HG02759 (cell line): ENCODE measurements at regions not wholly inside any gene's neighbourhood (a gene's known extent, or its start where the extent isn't known, plus 50 kb on each side); places are given as distances from the start of the nearest gene placed in this dataset.

Experiments
- ATAC-seq: cut with Tn5 transposase; IDR thresholded peaks from one replicate; pipeline ENCODE4 v1.9.1; 2021; ENCODE audit warnings: mild to moderate bottlenecking, moderate library complexity; ENCODE audit not compliant: unreplicated experiment

- no peak for ATAC-seq
Measured at GRCh38 chr9:120221844-120222243, 358.1 kb downstream of the CDK5RAP2 start.

DNA sequence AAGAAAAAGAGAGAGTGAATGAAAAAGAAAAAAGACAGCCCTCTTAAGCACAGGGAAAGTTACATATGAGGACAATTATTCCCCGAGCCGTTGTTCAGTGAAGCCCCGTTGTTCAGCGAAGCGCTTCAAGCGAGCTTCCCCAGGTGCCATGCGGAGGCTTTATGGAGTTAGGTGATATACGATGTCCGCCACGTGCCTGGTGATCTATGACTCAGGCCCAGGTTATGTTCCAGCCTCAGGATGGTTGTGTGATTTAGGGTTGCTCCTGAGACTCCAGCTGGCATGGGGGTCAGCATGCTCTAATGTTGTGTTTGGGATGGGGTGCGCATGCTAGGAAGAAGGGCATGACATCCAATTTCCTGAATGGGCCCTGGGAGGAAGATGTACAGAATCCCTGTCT is 365.6 kb downstream of the CDK5RAP2 start:
- ATAC-seq, result no peak

DNA sequence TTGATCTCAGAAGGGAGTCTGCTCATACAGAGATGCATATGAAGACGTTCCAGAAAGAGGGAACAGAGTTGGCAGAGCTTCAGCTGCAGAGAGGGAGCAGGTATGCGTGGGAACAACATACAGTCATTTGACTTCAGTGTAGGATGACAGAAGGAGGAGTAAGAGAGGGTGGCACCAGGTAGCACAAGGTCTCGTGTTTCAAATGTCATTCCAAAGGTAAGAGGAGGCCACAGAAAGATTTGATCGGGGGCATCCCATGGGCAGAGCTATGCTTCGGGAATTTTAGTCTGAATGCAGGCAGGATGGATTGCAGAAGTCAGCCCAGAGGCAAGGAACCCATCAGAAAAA is 367.1 kb downstream of the CDK5RAP2 start:
- ATAC-seq, result peak; percentile 42

DNA sequence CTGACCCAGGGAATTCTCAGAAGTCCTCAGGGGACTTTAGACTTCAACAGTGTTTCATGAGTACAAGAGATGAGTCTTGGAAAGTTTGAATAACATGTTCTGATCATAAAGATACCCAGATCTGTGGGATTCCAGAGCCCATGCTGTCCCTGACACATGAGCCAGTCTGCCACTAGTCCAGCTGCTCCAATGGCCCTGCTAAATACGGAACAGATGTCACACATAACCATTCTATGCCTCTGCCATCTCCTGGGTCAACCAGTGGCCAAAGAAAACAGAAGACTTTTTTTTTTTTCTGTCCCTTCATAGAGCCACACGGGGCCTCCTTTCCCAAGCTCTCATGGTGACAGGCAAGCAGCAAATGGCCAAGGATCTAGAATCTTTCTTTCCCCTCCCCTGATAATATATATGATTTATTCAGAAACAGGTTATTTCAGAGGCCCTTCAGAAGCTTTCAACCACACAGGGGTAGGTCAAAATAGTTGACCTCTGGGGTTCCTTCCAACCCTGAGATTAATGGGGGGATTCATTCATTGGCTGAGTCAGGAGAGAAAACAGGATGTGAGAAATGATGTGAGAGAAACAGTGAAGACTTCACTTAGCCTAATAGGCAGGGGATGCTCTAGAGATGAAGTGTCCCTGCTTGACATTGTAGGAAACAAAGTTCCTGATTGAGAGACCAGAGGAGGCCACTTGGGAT is 367.7 kb downstream of the CDK5RAP2 start:
- ATAC-seq, result peak; percentile 86

GRCh38 chr9:120210274-120210673 is 369.7 kb downstream of the CDK5RAP2 start:
- ATAC-seq, result no peak

- ATAC-seq, result no peak
Measured at GRCh38 chr9:120202856-120203654, 376.9 kb downstream of the CDK5RAP2 start.

GRCh38 chr9:120198027-120198426 is 381.9 kb downstream of the CDK5RAP2 start:
- ATAC-seq, result no peak

DNA sequence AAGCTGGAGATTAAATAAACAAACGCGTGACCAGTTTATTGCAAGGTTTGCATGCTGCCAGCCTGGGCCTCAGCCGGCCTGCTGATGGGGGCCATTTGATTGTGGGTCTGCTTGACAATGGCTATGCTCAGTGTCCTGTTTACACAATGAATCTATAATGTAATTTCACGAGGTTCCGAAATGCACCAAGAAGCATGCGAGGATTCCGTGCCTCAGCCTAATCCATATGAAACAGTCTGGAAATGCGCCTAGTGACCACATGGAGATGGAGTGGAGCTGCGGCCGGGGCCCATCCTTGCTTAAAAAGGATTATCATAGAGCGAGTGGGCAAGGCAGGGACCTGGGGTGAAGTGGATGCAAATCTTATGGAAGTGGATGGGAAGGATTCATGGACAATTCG is 382.4 kb downstream of the CDK5RAP2 start:
- no peak for ATAC-seq

GRCh38 chr9:120191141-120191540 is 388.8 kb downstream of the CDK5RAP2 start:
- ATAC-seq, result no peak

- no peak for ATAC-seq
Measured at GRCh38 chr9:120187758-120188157, 392.2 kb downstream of the CDK5RAP2 start.

GRCh38 chr9:120186276-120186675 is 393.7 kb downstream of the CDK5RAP2 start:
- no peak for ATAC-seq

DNA sequence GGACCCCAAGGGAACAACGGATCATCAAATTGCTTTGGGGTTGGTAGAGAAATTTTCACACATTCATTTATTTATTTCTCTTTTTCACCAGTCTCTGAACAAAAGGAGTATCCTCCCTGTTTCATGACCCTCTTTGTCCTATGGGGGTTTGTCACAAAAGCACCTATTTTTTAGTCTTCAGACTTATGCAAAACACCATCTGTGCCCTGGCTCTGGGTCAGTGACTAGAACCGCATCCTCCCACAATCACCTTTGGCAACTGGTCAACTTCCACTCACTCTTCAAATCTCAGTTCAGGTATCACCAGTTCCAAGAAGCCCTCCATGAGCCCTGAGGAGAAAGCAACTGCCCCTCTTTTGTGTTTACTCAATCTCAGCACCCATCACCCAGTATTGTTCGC is 395.7 kb downstream of the CDK5RAP2 start:
- ATAC-seq, result peak; percentile 73

GRCh38 chr9:120183615-120184014 is 396.4 kb downstream of the CDK5RAP2 start:
- ATAC-seq, result no peak

DNA sequence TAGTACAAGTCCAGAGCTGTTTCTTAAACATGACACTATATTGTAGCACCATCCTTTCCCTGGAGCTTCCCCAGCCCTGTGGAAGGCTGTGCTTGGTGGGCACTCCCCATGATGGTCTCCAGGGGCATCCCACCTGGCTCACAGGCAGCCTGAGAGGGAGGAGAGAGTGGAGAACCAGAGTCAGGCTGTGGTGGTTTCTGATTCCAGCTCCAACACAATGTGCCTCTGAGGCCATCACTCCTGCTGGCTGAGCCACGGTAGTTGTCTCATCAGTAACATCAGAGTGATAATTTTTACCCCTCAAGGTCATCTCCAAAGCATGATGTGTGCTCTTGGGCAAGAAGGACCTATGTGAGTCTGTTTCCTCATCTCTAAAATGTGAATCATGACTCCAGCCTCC is 398.0 kb downstream of the CDK5RAP2 start:
- no peak for ATAC-seq

DNA sequence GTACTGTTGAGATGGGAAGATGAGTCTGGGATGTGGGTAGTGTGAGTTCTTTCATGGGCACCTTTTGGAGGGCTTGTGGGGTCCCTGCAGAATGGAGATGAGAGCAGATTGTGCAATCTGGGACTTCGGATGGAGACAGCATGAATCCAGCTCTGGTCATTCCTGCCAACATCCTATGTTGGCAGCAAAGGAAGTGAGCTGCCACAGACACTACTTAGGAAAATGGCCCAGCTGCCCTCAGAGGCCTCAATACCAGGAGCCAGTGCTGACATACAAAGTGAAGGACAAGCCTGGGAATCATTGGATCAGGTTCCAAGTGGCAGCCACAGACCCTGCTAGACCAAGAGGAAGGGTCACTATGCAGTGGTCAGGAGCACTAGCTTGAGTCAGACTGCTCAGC is 402.8 kb downstream of the CDK5RAP2 start:
- ATAC-seq, result no peak

GRCh38 chr9:120175031-120175430 is 404.9 kb downstream of the CDK5RAP2 start:
- no peak for ATAC-seq

GRCh38 chr9:120161776-120162175 is 418.2 kb downstream of the CDK5RAP2 start:
- ATAC-seq, result no peak

DNA sequence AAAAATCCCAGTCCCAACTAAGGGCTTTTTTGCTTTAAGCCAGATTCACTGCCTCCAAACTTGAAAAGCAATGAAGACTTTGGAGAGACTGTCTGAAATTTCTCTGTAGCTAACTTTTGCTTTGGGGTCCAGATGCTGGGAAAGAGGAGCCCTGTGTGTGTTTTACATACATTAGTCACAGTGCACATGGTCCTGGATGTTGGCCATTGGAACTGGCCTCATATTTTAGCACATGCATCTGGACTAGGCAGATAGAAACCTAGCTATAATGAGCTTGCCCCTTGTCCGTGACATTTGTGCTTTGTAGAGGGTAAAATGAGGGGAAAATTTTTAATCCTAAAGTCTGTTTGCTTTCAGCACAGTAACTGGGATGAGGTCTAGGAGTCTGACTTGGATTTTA is 421.7 kb downstream of the CDK5RAP2 start:
- no peak for ATAC-seq

DNA sequence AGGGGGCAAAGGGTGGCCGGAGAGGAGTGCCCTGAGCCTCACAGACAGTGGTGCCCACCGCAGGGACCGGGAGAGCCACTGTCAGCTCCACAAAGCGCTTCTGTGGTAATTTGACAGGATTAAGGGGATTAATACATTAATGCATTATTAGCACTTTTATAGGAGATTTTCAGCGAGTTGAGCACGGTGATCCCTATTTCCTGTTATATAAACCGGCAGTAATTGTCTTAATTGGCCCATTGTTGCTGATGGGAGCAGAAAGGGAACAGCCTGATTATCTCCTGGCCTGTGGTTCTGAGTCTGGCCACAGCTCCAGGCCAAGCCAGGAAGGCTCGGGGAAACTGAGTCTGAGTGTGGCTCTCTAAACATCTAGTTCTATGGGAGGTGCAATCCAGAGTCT is 423.6 kb downstream of the CDK5RAP2 start:
- ATAC-seq, result no peak

DNA sequence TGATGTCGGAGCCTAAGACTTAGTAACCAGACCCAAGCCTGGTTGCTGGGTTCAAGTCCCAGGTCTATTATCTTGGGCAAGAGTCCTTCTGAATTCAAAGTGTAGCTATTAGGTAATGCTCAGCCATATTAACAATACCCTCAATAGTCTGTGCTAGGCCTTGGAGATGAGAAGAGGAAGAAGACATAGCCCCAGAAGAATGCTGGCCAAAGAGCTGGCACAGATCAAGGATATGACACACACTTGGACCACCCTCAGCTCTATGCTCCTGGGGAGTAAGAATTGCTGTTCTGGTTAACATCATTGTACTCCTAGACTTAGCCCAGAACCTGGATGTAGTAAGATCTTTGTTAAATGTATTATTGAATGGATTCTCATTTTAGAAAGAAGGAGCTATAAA is 426.7 kb downstream of the CDK5RAP2 start:
- ATAC-seq, result no peak

- no peak for ATAC-seq
Measured at GRCh38 chr9:120152295-120152694, 427.7 kb downstream of the CDK5RAP2 start.

DNA sequence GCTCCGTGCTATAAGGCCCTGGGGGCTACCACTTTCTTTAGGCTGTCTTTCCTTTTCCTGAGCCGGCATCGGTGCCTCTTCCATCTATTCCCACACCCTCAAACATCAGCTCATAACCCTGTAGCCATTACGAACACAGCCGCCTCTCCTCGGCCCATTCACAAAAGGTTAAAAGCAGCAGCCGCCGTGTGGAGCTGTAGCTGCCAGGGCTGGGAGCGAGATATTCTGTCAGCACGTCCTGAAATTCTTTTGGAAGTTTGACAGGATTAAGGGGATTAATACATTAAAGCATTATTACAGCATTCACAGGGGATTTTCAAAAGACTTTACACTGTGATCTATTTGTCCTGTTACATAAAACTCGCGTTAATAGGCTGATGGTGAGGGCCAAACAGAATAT is 428.2 kb downstream of the CDK5RAP2 start:
- ATAC-seq, result no peak

- ATAC-seq, result no peak
Measured at GRCh38 chr9:120151149-120151548, 428.8 kb downstream of the CDK5RAP2 start.
